ENCODE measurements at regions not wholly inside any gene's neighbourhood (a gene's known extent, or its start where the extent isn't known, plus 50 kb on each side); places are given as distances from the start of the nearest gene placed in this dataset.

GRCh38 chr1:82724246-82724645 lies 923.5 kb downstream of the ADGRL2 start:
- H3K27ac Mint-ChIP-seq, result no peak overlapping the region
- no peaks in the 10 kb centered on the region for H3K4me1 Mint-ChIP-seq (ENCODE audit: low read depth)
- no peaks in the 10 kb centered on the region for H3K27me3 Mint-ChIP-seq
- DNase-seq, result no peak
- ATAC-seq (ENCODE audit: poor library complexity), result no peak
- CTCF ChIA-PET, result no interaction called here
- Histone ChIP-seq H3K27me3 (ENCODE audit: control insufficient read depth in 1 of 2, insufficient read depth in 2 of 2, low read length in 2 of 2) (no peaks in the 10 kb centered on the region), H3K27ac (ENCODE audit: low read depth in 1 of 2, low read length in 2 of 2) (no peak overlapping the region), H3K36me3 (ENCODE audit: insufficient read depth, low read length) (no peaks in the 10 kb centered on the region), H3K9me3 (ENCODE audit: control insufficient read depth in 1 of 2, insufficient read depth in 1 of 2, low read length in 2 of 2) (no peaks in the 10 kb centered on the region), H3K4me1 (ENCODE audit: insufficient read depth, low read length) (no peaks in the 10 kb centered on the region), H3K4me3 (ENCODE audit: low read length) (no peak overlapping the region)
- POLR2A ChIA-PET, result no interaction called here
- no peaks in the 10 kb centered on the region for H3K36me3 Mint-ChIP-seq (ENCODE audit: low read depth)
- TF ChIP-seq CTCF (IDR thresholded peaks at IDR 0.05), result no peak
- no peaks in the 10 kb centered on the region for H3K9me3 Mint-ChIP-seq
- no peak overlapping the region for H3K4me3 Mint-ChIP-seq
- intact Hi-C loops (cut with DNase I, micrococcal nuclease), result no loop called here

- ATAC-seq (ENCODE audit: poor library complexity) (no peak), DNase-seq (no peak)
- no peak overlapping the region for H3K4me3 Mint-ChIP-seq
- no peaks in the 10 kb centered on the region for H3K4me1 Mint-ChIP-seq (ENCODE audit: low read depth)
- H3K27ac ChIP-seq (ENCODE audit: low read depth in 1 of 2, low read length in 2 of 2), result no peak overlapping the region
- no peaks in the 10 kb centered on the region for H3K9me3 ChIP-seq (ENCODE audit: control insufficient read depth in 1 of 2, insufficient read depth in 1 of 2, low read length in 2 of 2)
- no peak overlapping the region for H3K27ac Mint-ChIP-seq
- no peaks in the 10 kb centered on the region for H3K9me3 Mint-ChIP-seq
- no peaks in the 10 kb centered on the region for H3K36me3 Mint-ChIP-seq (ENCODE audit: low read depth)
- no peak overlapping the region for H3K4me3 ChIP-seq (ENCODE audit: low read length)
- no peak for TF ChIP-seq CTCF (IDR thresholded peaks at IDR 0.05)
- ChIA-PET POLR2A (no interaction called here), CTCF (no interaction called here)
- no peaks in the 10 kb centered on the region for H3K36me3 ChIP-seq (ENCODE audit: insufficient read depth, low read length)
- H3K27me3 ChIP-seq (ENCODE audit: control insufficient read depth in 1 of 2, insufficient read depth in 2 of 2, low read length in 2 of 2), result no peaks in the 10 kb centered on the region
- H3K27me3 Mint-ChIP-seq, result no peaks in the 10 kb centered on the region
- no peaks in the 10 kb centered on the region for H3K4me1 ChIP-seq (ENCODE audit: insufficient read depth, low read length)
- intact Hi-C loops (cut with DNase I, micrococcal nuclease), result no loop called here
Observed at GRCh38 chr1:82722608-82723007, 921.9 kb downstream of the ADGRL2 start.

GRCh38 chr1:82721702-82722101 lies 921.0 kb downstream of the ADGRL2 start:
- ChIA-PET POLR2A (no interaction called here), CTCF (no interaction called here)
- H3K4me1 ChIP-seq (ENCODE audit: insufficient read depth, low read length), result no peaks in the 10 kb centered on the region
- Mint-ChIP-seq H3K9me3 (no peaks in the 10 kb centered on the region), H3K27me3 (no peaks in the 10 kb centered on the region), H3K36me3 (ENCODE audit: low read depth) (no peaks in the 10 kb centered on the region), H3K27ac (no peak overlapping the region), H3K4me3 (no peak overlapping the region), H3K4me1 (ENCODE audit: low read depth) (no peaks in the 10 kb centered on the region)
- TF ChIP-seq CTCF (IDR thresholded peaks at IDR 0.05), result no peak
- no peak for DNase-seq
- H3K36me3 ChIP-seq (ENCODE audit: insufficient read depth, low read length), result no peaks in the 10 kb centered on the region
- H3K27ac ChIP-seq (ENCODE audit: low read depth in 1 of 2, low read length in 2 of 2), result no peak overlapping the region
- H3K27me3 ChIP-seq (ENCODE audit: control insufficient read depth in 1 of 2, insufficient read depth in 2 of 2, low read length in 2 of 2), result no peaks in the 10 kb centered on the region
- no peaks in the 10 kb centered on the region for H3K9me3 ChIP-seq (ENCODE audit: control insufficient read depth in 1 of 2, insufficient read depth in 1 of 2, low read length in 2 of 2)
- intact Hi-C loops (cut with DNase I, micrococcal nuclease), result no loop called here
- H3K4me3 ChIP-seq (ENCODE audit: low read length), result no peak overlapping the region
- no peak for ATAC-seq (ENCODE audit: poor library complexity)
